HepG2 (cell line): ENCODE measurements at regions not wholly inside any gene's neighbourhood (a gene's known extent, or its start where the extent isn't known, plus 50 kb on each side); places are given as distances from the start of the nearest gene placed in this dataset.

Experiments used
- AKNA ChIP-seq: sonication (generic); formaldehyde crosslinking; IDR thresholded peaks from 2 replicates; pipeline ENCODE4 v1.4.0; 2020; ENCODE audit warnings: missing genetic modification reagents, borderline replicate concordance
- DPF2 ChIP-seq: sonication (generic); formaldehyde crosslinking; IDR thresholded peaks from 2 replicates; pipeline ENCODE4 v1.4.0; 2020; ENCODE audit warnings: mild to moderate bottlenecking, low read depth, missing genetic modification reagents, borderline replicate concordance
- HBP1 ChIP-seq: IDR thresholded peaks from 2 replicates; pipeline ENCODE4 v1.6.1; 2016; ENCODE audit warnings: low read depth, control low read depth
- PAXIP1 ChIP-seq: sonication (generic); formaldehyde crosslinking; conservative IDR thresholded peaks from 2 replicates; pipeline ENCODE4 v1.4.0; 2020; ENCODE audit warnings: mild to moderate bottlenecking, missing genetic modification reagents, moderate library complexity
- RERE ChIP-seq: IDR thresholded peaks from 2 replicates; pipeline ENCODE4 v1.6.1; 2016; ENCODE audit warnings: low read depth, missing genetic modification reagents, missing compliant biosample characterization

- no peak for TF ChIP-seq AKNA (CRISPR knock-in tag)
- no peak for TF ChIP-seq RERE
- no peak for TF ChIP-seq DPF2 (CRISPR knock-in tag)
- TF ChIP-seq PAXIP1 (CRISPR knock-in tag) = no peak
- no peak for TF ChIP-seq HBP1 (CRISPR knock-in tag)
These were observed 142.5 kb downstream of the C1orf94 start (continued) for GRCh38 chr1:34319218-34319617.
